Sigmoid colon (tissue), 4 donors: ENCODE measurements at regions not wholly inside any gene's neighbourhood (a gene's known extent, or its start where the extent isn't known, plus 50 kb on each side); places are given as distances from the start of the nearest gene placed in this dataset.

Experiments used
- EP300 ChIP-seq, 4 donors: sonication (generic); formaldehyde crosslinking; IDR thresholded peaks; one replicate each; pipeline ENCODE4 v1.6.1; 2017; ENCODE audit warnings: antibody characterized with exemption in 4 of 4
- POLR2A ChIP-seq, 2 donors: fragments of 450-650 bp; IDR thresholded peaks; one replicate each; pipeline ENCODE4 v1.6.1; 2016; ENCODE audit warnings: antibody characterized with exemption in 2 of 2, mild to moderate bottlenecking in 2 of 2, moderate library complexity in 2 of 2
- POLR2AphosphoS5 ChIP-seq, 4 donors: sonication (generic); formaldehyde crosslinking; IDR thresholded peaks; one replicate each; pipeline ENCODE4 v1.6.1; 2017; ENCODE audit warnings: antibody characterized with exemption in 4 of 4
- TF ChIP-seq, protein P1 (sequence below), 4 experiments: fragments of 450-650 bp in 3 of 4; fragments of 200-600 bp in 1 of 4; IDR thresholded peaks; one replicate each; pipeline ENCODE4 v1.5.1; 2016 to 2019; ENCODE audit warnings: antibody characterized with exemption in 4 of 4, mild to moderate bottlenecking in 3 of 4, moderate library complexity in 2 of 4

DNA sequence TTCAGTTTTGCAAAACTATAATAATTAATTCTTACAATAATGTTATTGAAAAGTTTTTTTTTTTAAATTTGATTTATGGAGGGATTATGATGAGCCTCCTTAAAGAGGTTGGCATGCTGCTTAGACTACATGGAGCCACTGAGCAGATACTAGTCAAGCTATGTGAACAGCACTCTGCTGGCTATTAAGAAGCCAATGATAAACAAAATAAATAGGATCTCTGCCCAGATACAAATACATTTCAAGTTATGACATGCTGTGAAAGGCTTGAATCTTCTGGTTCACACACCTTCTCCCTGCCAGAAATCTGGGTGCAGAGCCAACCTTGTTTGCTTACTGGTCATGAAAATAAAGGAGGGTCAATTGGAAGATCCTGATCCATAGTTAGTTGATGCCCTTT, 107.4 kb upstream of the NAV3 start:
- TF ChIP-seq, protein P1, sequence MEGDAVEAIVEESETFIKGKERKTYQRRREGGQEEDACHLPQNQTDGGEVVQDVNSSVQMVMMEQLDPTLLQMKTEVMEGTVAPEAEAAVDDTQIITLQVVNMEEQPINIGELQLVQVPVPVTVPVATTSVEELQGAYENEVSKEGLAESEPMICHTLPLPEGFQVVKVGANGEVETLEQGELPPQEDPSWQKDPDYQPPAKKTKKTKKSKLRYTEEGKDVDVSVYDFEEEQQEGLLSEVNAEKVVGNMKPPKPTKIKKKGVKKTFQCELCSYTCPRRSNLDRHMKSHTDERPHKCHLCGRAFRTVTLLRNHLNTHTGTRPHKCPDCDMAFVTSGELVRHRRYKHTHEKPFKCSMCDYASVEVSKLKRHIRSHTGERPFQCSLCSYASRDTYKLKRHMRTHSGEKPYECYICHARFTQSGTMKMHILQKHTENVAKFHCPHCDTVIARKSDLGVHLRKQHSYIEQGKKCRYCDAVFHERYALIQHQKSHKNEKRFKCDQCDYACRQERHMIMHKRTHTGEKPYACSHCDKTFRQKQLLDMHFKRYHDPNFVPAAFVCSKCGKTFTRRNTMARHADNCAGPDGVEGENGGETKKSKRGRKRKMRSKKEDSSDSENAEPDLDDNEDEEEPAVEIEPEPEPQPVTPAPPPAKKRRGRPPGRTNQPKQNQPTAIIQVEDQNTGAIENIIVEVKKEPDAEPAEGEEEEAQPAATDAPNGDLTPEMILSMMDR (IDR thresholded peaks at IDR 0.05) = no peak
- TF ChIP-seq POLR2A (IDR thresholded peaks at IDR 0.05) (no peak), POLR2AphosphoS5 (IDR thresholded peaks at IDR 0.05) (no peak), EP300 (IDR thresholded peaks at IDR 0.05) (no peak)
